Raji (cell line): ENCODE measurements at regions not wholly inside any gene's neighbourhood (a gene's known extent, or its start where the extent isn't known, plus 50 kb on each side); places are given as distances from the start of the nearest gene placed in this dataset.

ENCODE experiments used
- POLR2A ChIP-seq: IDR thresholded peaks from 2 replicates; pipeline ENCODE4 v1.6.1; 2011; ENCODE audit warnings: low read depth, low read length, control low read depth; ENCODE audit not compliant: insufficient read depth

- TF ChIP-seq POLR2A, result no peak
Measured at GRCh38 chr3:154829929-154830328, 250.2 kb upstream of the MME start.

GRCh38 chr3:154819491-154819890, 260.6 kb upstream of the MME start:
- no peak for TF ChIP-seq POLR2A

GRCh38 chr3:154818676-154819255, 261.4 kb upstream of the MME start:
- no peak for TF ChIP-seq POLR2A

- TF ChIP-seq POLR2A, result no peak
Measured at GRCh38 chr3:154801729-154802128, 278.4 kb upstream of the MME start.

DNA sequence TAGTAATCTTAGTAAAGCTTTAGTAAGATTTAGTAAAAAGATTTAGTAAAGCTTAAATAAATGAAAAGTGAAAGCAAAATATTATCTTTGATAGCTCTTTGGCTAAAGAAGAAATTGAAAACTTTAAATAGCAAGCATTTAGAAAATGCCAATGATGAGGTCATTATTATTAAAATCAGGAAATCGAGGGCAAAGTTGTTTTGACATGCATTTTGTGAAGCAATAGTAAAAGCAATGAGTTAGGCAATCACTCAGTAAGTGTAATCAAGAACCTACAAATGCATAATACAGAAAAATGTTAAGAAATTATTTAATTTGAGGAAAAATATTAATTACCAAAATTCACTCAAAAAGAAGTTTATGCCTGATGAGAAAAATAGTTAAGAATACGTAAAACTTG, 280.3 kb upstream of the MME start:
- TF ChIP-seq POLR2A, result no peak

DNA sequence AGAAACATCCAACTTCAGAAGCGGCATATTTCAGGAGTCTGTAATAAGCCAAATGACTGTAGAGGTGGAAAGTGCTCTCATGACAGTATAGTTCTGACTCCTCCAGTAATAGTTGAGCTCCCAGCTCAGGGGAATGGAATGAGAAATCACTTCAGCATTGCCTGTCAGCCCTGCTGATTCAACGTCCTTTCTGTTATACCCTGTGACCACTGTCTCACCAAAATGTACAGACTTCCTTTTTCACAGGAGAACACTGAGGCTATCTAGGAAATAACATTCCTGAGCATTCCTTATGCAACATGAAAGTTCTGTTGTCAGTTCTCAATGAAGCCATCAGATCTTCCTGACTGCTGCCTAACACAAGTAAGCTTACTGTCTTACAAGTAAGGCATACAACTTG, 284.5 kb upstream of the MME start:
- TF ChIP-seq POLR2A, result no peak

DNA sequence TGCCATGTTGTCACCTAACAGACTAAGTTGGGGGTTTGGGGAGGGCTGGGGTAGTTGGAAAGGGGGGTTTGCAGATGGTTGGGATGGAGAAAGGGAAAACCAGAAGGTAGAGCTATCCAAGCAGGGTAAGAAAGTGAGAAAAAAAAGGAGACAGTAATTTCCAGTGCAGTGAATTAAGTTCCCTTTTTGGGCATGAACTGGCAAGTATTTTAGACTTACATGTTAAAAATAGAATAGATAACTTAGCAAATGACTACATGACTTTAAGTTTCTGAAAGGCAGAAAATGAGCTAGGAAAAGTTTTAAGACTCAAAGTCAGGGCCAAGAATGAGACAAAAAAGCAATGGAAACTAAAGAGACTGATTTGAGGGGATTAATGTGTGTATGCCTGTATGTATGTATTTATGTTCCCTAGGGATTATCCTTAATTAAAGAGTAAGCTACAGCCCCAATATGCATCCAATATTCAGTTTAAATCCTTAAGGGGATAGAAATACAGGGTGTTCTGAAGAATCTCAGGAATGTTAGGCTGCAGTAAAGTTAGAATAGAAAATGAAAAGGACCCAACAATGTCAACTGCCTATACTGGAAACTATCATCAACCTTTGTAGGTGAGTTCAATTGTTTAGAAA, 285.2 kb upstream of the MME start:
- TF ChIP-seq POLR2A, result no peak

DNA sequence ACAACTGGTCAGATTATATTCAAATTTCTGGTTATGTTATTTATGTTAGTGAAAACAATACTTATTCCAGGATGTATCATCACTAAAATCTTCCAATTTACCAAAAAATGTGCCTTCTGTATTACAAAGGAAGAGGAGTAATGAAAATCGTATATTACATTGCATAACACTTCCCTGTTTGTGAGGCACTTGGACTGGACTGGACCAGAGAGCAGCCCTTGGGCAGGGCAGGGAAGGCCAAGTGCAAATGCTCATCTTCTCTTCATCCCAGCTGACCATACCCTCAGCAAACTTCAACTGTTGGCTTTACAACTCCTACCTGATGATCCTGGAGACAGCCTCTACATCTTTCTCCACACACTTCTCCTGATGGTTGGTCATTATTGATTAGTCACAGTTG, 285.7 kb upstream of the MME start:
- TF ChIP-seq POLR2A, result no peak

- no peak for TF ChIP-seq POLR2A
Measured at GRCh38 chr3:154792828-154793227, 287.3 kb upstream of the MME start.

DNA sequence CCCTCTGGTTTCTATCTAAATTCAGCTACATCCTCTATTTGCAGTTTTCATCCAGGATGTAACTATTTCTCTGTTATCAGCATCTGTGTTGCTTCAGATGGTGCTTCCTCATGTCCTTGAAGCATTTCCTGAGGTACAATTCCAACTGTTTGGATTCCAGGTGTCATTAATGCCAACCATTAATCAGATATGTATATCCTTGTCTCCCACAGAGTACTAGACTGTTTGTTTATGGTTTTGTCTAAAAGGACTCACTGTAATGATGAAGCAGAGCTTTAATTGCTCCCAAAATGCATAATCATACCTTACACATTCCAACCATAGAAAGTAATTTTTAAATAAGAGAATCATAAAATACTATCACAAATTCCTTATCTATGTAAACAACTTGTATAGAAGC, 288.5 kb upstream of the MME start:
- no peak for TF ChIP-seq POLR2A

GRCh38 chr3:154786724-154787123, 293.4 kb upstream of the MME start:
- TF ChIP-seq POLR2A, result no peak

GRCh38 chr3:154783521-154783931, 296.6 kb upstream of the MME start:
- no peak for TF ChIP-seq POLR2A

DNA sequence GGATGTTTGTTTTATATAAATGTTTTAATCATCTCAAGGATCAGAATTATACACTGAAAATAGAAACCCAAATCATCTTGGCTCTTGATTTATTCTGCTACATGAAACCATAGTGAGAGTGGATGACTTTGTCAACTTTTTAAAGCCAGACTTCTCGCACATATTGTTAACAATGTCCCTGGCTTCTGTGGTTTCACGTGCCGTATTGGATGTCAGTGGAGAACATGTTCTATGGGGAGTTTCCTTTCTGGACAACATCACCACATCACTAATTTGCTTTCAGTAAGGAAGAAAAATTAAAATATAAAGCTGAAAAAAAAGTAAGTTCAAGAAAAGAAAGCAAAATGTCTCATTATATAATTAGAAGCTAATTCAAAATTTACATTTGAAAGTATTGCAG, 297.1 kb upstream of the MME start:
- TF ChIP-seq POLR2A, result no peak

DNA sequence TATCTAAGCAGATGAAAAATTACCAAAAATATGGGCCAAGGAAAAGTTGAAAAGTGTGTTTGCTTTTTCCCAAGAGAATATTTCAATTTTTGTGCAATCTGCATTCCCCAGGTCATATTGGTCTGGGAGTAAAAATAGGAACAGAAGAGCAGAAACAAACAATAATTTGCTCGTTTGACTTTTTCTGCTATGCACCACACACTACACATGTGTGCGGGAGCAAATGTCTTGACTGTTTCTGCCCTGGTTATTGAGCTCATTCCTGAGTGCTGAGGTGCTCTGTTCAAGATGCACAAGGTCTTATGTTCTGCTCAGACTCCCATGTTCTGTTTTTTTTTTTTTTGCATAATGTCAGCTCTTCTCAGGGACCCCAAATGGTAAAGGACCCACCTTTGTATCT, 298.0 kb upstream of the MME start:
- TF ChIP-seq POLR2A, result no peak

DNA sequence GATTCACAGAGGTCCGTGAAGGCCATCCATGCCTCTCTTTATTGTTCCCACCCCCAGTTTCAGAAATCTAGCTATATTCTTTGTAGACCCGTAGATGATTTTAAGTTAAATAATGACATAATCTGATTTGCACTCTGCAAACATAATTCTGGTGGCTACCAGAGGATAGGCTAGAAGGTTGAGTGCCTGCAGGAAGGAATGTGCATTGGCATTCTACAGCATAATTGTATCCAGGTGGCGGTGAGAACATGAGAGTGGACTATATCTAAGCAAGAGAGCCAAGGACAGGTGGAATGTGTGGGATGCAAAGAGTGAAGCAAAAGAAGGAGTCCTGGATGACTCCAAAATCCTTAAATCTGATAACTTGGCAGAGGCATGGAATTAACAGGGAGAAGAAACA, 298.5 kb upstream of the MME start:
- no peak for TF ChIP-seq POLR2A

DNA sequence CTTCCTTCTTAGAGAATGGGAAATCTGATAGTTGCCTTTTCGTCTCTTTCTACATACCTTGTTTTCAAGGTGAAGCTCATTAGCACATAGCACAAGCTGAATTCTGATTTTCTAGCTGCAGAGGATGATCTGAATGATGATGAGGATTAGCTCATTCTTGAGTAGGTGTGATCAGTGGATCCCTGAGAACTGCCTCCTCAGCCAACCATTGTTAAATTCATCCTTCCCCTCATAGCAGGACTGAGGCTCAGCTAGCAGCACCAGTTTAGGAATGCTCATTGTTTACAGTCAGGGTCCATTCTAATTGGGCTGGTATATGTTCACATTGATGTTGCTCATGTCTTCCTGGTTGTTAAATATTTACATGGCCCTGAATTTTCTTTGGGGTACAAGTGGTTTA, 299.9 kb upstream of the MME start:
- no peak for TF ChIP-seq POLR2A

- TF ChIP-seq POLR2A, result no peak
Measured at GRCh38 chr3:154779571-154779970, 300.5 kb upstream of the MME start.
